CD4-positive, alpha-beta T cell treated with Interleukin-6 for 4 hours (primary cell): ENCODE measurements at regions not wholly inside any gene's neighbourhood (a gene's known extent, or its start where the extent isn't known, plus 50 kb on each side); places are given as distances from the start of the nearest gene placed in this dataset.
"Not testable (repeated sequence)": the region's sequence is repeated elsewhere in the genome, so short reads cannot be mapped to it uniquely, and the experiment has no call there.

Experiments used
- DNase-seq: peaks from one replicate; pipeline ENCODE4 v3.0.0-alpha.2; 2020; ENCODE audit warnings: mixed read lengths

DNA sequence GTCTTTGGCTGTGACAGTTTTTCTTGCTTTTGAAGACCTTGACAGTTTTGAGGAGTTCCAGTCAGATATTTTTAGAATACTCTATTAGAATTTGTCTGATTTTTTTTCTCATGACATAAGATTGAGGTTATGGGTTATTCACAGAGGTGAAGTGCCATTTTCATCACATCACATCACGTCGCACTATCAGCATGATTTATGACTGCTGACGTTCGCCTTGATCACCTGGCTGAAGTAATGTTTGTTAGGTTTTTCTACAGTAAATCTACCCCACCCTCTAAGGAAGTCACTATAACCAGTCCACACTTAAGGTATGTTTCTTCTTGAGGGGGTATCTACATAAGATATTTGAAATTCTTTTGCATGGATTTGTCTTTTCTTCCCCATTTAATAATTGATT lies 169.7 kb downstream of the NDFIP2 start:
- DNase-seq = no peak

DNA sequence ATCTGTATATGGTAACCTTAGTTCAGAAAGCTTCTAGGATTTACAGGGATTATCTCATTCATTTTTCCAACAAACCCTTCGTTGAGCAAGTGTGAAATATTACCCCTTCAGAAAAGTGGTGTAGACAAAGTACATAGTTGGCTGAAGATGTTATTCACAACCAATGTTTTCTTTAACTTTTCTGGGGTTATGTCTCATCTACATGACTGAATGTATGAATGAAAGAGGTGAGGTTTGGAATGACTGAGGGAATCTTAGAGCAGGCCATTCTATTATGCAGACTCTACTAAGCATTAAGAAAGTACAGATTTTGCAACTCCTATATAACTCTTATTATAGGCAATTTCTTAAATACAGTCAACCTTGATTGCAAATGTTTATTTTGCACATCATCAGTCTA lies 167.2 kb downstream of the NDFIP2 start:
- DNase-seq = no peak

DNA sequence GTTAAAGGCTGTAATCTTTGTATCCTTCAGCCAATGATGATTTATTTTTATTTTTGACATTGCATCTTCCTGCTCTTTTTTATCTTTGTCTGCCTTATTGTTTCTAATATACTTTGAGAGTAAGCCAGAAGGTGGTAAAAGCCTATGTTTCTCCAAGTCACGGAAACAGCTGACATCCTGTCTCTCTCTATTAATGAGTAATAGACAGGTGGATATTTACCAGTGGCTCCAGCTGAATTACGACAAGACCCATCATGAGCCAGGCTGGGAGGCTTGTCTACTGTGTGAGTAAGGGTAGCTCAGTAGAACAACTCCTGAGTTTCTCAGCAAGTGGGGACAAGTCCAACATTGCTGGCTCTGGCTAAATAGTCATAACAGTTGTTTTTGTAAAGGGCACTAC lies 166.6 kb downstream of the NDFIP2 start:
- DNase-seq = no peak

- DNase-seq = no peak
Observed at GRCh38 chr13:79646880-79647279, 165.9 kb downstream of the NDFIP2 start.

DNA sequence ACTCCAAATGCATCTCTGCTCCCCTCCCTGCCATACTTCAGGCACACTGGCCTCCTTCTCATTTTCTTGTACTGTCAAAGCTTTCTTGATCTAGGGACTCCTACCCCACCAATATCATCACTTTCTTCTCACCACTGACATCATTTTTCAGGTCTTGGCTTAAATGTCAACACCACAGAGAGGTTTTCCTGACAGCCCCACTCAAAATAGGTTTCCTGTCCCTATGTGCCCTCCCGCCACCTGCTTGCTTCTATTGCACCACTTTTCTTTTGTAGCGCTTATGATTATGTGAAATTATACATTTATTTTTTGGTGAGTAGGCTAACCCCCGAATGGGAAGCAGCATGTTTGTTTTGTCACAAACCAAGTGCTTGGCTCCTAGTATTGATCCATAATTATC lies 164.6 kb downstream of the NDFIP2 start:
- DNase-seq = no peak

GRCh38 chr13:79642596-79642995 lies 161.6 kb downstream of the NDFIP2 start:
- DNase-seq = no peak

GRCh38 chr13:79637133-79637763 lies 156.3 kb downstream of the NDFIP2 start:
- no peak for DNase-seq

DNA sequence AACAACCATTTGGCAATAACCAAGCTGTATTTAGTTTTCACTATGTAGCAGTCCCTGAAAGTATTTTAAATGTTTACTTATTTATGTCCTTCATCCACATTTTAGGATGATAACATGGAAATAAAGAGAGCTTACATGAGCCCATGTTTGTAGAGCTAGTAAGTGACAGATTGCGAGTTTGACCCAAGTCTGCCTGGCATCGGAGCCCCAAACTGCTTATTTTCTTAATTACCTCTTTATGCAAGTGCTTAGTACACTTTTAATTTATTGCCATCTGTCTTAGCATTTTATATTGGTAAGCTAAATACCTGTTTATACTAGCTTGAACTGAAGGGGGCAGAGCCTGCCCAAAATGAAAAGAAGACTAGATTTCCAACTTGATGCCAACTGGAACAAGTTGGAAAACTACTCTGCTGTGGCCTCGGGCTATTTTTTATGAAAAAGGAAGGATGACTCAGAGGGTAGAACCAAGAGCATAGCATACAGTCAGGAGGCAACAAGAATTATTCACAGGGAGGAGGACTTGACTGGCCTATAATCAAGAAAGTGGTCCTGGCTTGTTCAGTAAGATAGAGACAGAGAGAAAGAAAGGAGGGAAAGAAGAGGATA lies 150.2 kb downstream of the NDFIP2 start:
- no peak for DNase-seq

- no peak for DNase-seq
Observed at GRCh38 chr13:79628463-79628862, 147.5 kb downstream of the NDFIP2 start.

DNA sequence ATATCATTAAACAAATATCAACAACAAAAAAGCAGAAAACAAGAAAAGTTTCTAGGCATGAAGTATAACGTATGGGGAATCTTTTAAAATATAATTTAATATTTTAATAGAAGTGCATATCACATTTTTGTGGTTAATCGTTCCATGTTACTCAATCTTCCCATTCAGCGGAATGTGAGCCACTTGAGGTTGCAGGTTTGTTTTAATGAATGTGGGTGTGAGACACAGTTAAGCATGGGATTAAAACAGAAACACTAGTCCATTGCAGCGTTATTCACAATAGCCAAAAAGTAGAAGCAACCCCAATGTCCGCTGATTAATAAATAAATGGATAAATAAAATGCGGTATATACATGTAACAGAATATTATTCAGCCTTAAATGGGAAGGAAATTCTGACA lies 146.0 kb downstream of the NDFIP2 start:
- DNase-seq = no peak

DNA sequence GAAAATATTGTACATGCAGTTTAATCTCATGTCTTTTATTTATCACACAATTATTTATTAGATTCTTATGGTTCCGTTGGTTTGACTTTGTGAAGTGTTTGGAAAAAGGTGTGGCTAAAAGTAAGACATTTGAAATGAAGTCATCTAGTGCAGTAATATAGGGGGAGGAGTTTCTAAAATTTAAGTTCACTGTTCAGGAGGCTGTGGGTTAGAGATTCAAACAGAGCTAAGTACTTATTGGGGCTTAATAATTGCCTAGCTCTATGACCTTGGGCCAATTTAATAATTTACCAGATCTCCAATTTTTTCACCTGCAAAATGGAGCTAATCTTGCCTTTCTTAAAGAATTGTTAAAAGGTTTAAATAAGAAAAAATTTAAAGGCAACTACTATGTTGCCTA lies 144.6 kb downstream of the NDFIP2 start:
- DNase-seq = no peak

- DNase-seq = no peak
Observed at GRCh38 chr13:79621902-79622301, 140.9 kb downstream of the NDFIP2 start.

DNA sequence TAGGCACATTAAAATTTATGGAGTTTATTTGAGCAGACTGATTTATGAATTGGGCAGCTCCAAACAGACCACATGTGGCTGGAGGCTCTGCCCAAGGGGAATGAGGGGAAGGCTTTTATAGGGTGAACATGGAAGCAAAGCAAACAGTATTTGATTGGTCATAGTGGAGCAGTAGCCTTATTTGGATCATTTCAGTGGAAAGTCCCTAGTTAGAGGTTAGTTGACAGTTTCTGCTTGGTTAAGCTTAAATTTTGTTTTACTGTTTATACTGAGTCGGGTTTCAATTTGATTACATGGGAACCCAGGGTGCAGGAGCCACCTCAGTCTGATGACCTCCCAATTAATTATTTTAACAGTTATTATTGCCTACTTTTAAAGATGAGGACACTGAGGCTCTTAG lies 140.5 kb downstream of the NDFIP2 start:
- DNase-seq = no peak

DNA sequence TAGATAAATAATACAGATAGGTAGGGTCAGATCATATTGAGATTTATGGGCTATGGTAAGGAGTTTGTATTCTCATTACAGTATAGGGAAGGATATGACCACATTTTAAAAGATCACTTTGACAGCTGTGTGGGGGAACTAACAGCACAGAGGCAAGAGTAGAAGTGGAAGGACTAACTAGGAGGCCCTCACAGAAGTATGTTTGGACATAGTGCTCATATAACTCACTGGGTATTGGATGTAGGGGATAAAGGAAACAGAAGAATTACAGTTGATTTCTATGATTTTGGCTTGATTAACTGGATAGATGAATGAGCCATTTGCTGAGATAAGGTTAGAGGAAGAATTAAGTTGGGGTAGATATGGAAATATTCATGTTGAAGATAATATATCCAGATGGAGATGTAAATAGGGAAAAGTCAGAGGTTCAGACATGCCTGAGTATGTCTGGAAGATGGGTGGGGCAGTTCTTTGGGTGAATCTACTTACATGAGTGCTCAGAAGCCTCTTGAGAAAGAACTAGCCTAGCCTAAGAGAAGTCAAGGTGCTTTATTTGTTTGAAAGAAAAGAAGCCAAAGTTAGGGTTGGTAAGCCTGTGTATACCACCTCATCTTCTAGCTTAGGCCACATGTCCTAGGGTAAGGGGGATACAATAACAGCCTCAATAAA lies 133.4 kb downstream of the NDFIP2 start:
- no peak for DNase-seq

DNA sequence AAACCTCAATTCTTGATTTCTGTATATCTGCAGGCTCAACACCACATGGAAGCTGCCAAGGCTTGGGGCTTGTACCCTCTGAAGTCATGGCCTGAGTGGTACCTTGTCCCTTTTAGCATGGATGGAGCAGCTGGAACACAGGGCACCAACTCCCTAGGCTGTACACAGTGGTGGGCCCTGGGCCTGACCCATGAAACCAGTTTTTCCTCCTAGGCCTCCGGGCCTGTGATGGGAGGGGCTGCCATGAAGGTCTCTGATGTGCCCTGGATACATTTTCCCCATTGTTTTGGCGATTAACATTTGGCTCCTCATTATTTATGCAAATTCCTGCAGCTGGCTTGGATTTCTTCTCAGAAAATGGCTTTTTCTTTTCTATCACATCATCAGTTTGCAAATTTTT lies 131.6 kb downstream of the NDFIP2 start:
- no peak for DNase-seq

DNA sequence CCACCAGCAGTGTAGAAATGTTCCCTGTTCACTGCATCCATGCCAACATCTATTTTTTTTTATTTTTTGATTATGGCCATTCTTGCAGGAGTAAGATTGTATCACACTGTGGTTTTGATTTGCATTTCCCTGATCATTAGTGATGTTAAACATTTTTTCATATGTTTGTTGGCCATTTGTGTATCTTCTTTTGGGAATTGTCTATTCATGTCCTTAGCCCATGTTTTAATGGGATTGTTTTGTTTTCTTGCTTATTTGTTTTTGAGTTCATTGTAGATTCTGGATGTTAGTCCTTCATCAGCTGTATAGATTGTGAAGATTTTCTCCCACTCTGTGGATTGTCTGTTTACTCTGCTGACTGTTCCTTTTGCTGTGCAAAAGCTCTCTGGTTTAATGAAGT lies 126.9 kb downstream of the NDFIP2 start:
- not testable (repeated sequence) for DNase-seq
